GM12873 (cell line): ENCODE measurements at regions not wholly inside any gene's neighbourhood (a gene's known extent, or its start where the extent isn't known, plus 50 kb on each side); places are given as distances from the start of the nearest gene placed in this dataset.

Experiments used
- TF ChIP-seq, protein P1 (sequence below): IDR thresholded peaks from 2 replicates; pipeline ENCODE4 v1.5.1; 2012; ENCODE audit warnings: low read depth, mild to moderate bottlenecking, moderate library complexity, low read length, control low read depth; ENCODE audit not compliant: insufficient read depth; ENCODE audit errors: missing control alignments

DNA sequence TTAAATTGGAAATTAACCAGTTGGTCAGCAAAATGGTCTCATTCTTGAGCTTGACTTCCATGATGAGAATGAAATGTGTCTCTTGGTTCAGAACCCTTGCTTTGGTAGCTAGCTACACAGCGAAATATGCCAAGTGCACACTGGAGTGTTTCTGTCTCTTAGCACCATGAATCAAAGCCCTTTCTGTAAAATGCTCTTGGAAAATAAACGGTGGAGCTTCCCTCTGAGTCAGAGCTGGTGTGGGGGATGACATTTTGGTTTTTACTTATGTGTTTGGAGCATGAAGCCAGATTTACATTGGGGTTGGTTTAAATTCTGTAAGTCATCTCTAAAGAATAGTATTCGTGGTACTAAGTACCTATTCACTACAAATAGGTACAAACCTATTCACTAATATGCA, 85.1 kb upstream of the NANOGP8 start:
- TF ChIP-seq, protein P1, sequence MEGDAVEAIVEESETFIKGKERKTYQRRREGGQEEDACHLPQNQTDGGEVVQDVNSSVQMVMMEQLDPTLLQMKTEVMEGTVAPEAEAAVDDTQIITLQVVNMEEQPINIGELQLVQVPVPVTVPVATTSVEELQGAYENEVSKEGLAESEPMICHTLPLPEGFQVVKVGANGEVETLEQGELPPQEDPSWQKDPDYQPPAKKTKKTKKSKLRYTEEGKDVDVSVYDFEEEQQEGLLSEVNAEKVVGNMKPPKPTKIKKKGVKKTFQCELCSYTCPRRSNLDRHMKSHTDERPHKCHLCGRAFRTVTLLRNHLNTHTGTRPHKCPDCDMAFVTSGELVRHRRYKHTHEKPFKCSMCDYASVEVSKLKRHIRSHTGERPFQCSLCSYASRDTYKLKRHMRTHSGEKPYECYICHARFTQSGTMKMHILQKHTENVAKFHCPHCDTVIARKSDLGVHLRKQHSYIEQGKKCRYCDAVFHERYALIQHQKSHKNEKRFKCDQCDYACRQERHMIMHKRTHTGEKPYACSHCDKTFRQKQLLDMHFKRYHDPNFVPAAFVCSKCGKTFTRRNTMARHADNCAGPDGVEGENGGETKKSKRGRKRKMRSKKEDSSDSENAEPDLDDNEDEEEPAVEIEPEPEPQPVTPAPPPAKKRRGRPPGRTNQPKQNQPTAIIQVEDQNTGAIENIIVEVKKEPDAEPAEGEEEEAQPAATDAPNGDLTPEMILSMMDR = no peak

- TF ChIP-seq, protein P1 = no peak
Measured at GRCh38 chr15:35168464-35168863, 83.4 kb upstream of the NANOGP8 start.

- TF ChIP-seq, protein P1 = no peak
Measured at GRCh38 chr15:35167675-35168074, 82.6 kb upstream of the NANOGP8 start.

- TF ChIP-seq, protein P1 = no peak
Measured at GRCh38 chr15:35166730-35167359, 81.8 kb upstream of the NANOGP8 start.

DNA sequence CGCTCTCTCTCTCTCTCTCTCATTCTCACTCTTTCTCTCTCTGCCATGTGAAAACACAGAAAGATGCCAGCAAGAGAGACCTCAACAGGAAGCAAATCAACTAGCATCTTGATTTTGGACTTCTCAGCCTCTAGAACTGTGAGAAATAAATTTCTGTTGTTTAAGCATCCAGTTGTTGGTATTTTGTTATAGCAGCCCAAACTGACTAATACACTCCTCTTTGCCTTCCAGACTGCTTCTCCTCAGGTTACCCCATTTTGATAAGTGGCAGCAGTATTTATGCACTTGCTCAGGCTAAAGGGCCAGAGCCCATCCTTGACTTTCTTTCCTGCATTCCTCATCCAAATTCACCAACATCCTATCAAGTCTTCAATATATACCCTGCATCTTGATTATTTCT, 76.6 kb upstream of the NANOGP8 start:
- TF ChIP-seq, protein P1 = no peak

DNA sequence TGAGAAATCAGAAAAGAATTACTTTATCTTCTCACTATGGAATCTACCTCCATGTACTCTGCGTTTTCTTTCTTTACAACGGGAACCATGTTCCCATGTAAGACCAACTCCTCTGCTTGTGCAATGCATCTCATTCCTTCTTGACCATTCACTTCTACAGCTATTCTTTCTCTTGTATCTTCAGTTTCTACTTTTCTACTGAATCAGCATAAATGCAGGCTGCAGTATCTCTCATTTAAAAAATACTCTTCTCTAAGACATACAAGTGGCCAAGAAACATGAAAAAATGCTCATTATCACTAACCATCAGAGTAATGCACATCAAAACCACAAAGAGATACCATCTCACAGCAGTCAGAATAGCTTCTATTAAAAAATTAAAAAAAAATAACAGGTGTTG, 74.1 kb upstream of the NANOGP8 start:
- TF ChIP-seq, protein P1 = no peak

DNA sequence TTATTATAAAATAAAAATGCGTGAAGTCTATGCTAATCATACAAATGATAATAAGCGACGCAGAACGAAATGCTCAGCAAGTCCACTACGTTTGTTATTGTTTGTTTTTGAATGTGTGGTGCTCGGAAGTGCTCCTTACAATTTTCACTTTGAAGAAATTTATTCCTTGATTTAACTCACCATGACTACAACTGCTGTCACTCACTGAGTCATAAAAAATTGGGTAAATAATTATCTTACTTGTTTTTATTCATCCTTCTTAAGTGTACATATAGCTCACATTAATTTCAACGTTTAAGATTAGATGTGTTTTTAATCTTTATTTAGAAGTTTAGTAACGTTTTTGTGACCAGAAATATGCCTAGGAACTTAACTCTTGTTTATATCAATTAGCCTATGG, 66.7 kb upstream of the NANOGP8 start:
- TF ChIP-seq, protein P1 = no peak
